ENCODE measurements at regions not wholly inside any gene's neighbourhood (a gene's known extent, or its start where the extent isn't known, plus 50 kb on each side); places are given as distances from the start of the nearest gene placed in this dataset.

DNA sequence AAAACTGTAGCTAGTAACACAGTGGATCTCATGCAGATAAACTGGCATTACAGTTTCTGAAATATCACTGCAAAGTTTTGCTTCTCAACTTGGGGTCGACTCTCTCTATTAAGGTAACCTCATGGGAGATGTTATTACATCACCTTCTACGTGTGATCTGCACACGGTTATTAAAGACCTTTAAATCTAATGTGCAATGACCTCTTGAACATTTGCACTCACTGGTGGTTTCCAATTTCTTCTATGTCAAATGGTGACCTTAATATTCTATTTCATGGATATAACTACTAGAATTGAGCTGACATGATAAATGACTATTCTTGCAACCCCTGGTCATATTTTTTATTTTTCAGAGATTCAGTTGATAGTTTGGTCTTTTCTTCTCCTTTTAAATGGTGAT, 191.3 kb downstream of the PPP1R3A start:
- POLR2A ChIA-PET, result no interaction called here
- no peak for DNase-seq (ENCODE audit: extremely low spot score)
- CTCF ChIA-PET, result no interaction called here
- no peak for TF ChIP-seq SP1 (IDR thresholded peaks at IDR 0.05)
- TF ChIP-seq HDGF (IDR thresholded peaks at IDR 0.05; ENCODE audit: borderline replicate concordance), result no peak
- no peak for TF ChIP-seq CTBP1 (IDR thresholded peaks at IDR 0.05; ENCODE audit: borderline replicate concordance)
- no peak for TF ChIP-seq SUZ12 (IDR thresholded peaks at IDR 0.05)
- no peak for TF ChIP-seq LEF1 (IDR thresholded peaks at IDR 0.05; ENCODE audit: borderline replicate concordance)
- no peak for TF ChIP-seq TARDBP (IDR thresholded peaks at IDR 0.05)
- no peak for TF ChIP-seq NFRKB (IDR thresholded peaks at IDR 0.05)
- no peak for TF ChIP-seq FOXA1 (IDR thresholded peaks at IDR 0.05)
- no peak for TF ChIP-seq ZNF384 (IDR thresholded peaks at IDR 0.05)
- no peak for TF ChIP-seq L3MBTL2 (conservative IDR thresholded peaks at IDR 0.05)
- TF ChIP-seq FOXK2 (IDR thresholded peaks at IDR 0.05), result no peak
- TF ChIP-seq, protein P1, sequence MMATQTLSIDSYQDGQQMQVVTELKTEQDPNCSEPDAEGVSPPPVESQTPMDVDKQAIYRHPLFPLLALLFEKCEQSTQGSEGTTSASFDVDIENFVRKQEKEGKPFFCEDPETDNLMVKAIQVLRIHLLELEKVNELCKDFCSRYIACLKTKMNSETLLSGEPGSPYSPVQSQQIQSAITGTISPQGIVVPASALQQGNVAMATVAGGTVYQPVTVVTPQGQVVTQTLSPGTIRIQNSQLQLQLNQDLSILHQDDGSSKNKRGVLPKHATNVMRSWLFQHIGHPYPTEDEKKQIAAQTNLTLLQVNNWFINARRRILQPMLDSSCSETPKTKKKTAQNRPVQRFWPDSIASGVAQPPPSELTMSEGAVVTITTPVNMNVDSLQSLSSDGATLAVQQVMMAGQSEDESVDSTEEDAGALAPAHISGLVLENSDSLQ (IDR thresholded peaks at IDR 0.05), result no peak
- TF ChIP-seq BHLHE40 (IDR thresholded peaks at IDR 0.05; ENCODE audit: borderline replicate concordance), result no peak
- TF ChIP-seq FOXM1 (IDR thresholded peaks at IDR 0.05; ENCODE audit: borderline replicate concordance), result no peak
- no peak for TF ChIP-seq ELF4 (IDR thresholded peaks at IDR 0.05)

DNA sequence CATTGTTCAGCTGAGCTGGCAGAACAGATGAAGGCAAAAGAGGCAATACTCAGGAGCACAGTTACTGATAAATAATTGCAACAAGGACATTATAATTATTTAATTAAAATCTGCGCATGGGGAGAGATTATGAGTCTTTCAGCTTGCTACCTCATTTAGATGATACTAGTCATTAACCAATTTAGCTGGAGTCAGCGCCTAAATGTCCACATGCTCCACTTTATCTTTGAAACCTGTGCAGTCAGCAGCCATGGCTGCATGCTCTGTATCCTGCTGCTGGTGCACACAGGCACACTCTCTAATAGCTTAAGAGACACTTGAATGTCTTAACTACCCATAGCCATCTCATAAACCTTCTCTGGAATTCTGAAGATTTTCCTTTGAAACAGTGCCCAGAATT, 196.8 kb downstream of the PPP1R3A start:
- DNase-seq (ENCODE audit: extremely low spot score), result no peak
- CTCF ChIA-PET, result no interaction called here
- TF ChIP-seq TARDBP (IDR thresholded peaks at IDR 0.05), result no peak
- no peak for TF ChIP-seq NFRKB (IDR thresholded peaks at IDR 0.05)
- no peak for TF ChIP-seq SUZ12 (IDR thresholded peaks at IDR 0.05)
- no peak for TF ChIP-seq L3MBTL2 (conservative IDR thresholded peaks at IDR 0.05)
- TF ChIP-seq BHLHE40 (IDR thresholded peaks at IDR 0.05; ENCODE audit: borderline replicate concordance), result no peak
- no peak for TF ChIP-seq LEF1 (IDR thresholded peaks at IDR 0.05; ENCODE audit: borderline replicate concordance)
- TF ChIP-seq ARNT (IDR thresholded peaks at IDR 0.05), result no peak
- TF ChIP-seq FOXK2 (IDR thresholded peaks at IDR 0.05), result no peak
- TF ChIP-seq SP1 (IDR thresholded peaks at IDR 0.05), result no peak
- no peak for TF ChIP-seq HDGF (IDR thresholded peaks at IDR 0.05; ENCODE audit: borderline replicate concordance)
- POLR2A ChIA-PET, result no interaction called here

DNA sequence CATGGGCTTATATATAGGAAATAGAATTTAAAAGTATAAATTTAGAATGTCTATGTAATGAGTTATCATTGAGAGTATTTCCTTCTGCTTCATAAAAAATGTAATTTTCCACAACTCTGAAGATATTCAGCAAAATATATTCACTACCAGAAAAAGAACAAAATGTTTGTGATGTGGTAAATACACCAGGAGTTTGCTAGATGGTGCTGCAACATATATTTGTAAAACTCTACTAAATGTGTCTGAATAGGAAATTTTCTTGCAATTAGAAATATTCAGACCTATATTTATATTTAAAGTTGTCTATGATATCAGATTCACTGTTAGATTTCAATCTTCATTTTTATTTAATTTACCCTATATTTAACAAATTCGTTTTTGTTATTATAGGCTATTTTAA, 201.1 kb downstream of the PPP1R3A start:
- no peak for DNase-seq (ENCODE audit: extremely low spot score)
- TF ChIP-seq CTBP1 (IDR thresholded peaks at IDR 0.05; ENCODE audit: borderline replicate concordance) (no peak), HDGF (IDR thresholded peaks at IDR 0.05; ENCODE audit: borderline replicate concordance) (no peak), ZNF384 (IDR thresholded peaks at IDR 0.05) (no peak), ARNT (IDR thresholded peaks at IDR 0.05) (no peak), LEF1 (IDR thresholded peaks at IDR 0.05; ENCODE audit: borderline replicate concordance) (no peak), SP1 (IDR thresholded peaks at IDR 0.05) (no peak), L3MBTL2 (conservative IDR thresholded peaks at IDR 0.05) (no peak), ELF4 (IDR thresholded peaks at IDR 0.05) (no peak), NFRKB (IDR thresholded peaks at IDR 0.05) (no peak), FOXM1 (IDR thresholded peaks at IDR 0.05; ENCODE audit: borderline replicate concordance) (no peak), SUZ12 (IDR thresholded peaks at IDR 0.05) (no peak), TARDBP (IDR thresholded peaks at IDR 0.05) (no peak), FOXA1 (IDR thresholded peaks at IDR 0.05) (no peak), FOXK2 (IDR thresholded peaks at IDR 0.05) (no peak), BHLHE40 (IDR thresholded peaks at IDR 0.05; ENCODE audit: borderline replicate concordance) (no peak)
- TF ChIP-seq, protein P1 (IDR thresholded peaks at IDR 0.05), result no peak
- POLR2A ChIA-PET, result no interaction called here
- CTCF ChIA-PET, result no interaction called here

DNA sequence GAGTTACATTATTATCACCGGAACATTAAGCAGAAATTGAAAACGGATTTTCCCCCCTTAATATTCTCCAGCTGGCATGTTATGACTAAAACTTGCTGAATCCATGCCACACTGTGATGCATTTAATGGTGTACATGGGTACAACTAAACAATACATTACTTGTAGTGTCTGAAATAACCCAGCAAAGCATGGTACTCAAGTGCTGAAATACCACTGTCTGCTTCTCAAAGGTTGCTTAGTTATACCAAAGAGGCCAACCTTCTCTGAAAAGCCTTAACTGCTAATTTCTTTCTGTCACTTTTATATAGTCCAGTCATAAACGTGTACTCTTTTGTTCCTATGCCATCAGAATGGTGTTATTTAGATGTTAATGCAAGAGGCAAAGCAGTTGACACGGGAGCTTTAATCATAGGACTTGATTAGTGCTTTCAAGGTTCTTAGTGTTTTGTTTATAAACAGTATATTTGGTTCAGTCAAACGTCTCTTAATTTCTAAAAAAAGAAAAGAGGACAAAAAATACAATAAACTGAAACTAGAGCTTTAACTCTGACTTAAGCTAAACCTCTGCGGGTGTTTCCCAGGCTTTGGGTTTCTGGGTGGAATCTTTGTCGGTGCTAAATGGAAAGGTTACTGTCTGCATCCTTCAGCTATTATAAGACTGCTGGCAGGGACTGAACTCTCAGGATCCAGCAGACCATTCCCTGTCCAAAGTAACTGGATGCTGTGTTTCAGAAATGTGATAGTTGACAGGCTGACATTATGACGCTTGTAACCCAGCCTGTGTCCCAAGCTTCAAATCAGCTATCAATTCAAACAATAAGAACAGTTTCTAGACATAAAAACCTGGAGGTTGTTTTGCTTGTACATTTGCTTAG, 202.6 kb downstream of the PPP1R3A start:
- ChIA-PET POLR2A (no interaction called here), CTCF (no interaction called here)
- no peak for DNase-seq (ENCODE audit: extremely low spot score)
- TF ChIP-seq HDGF (IDR thresholded peaks at IDR 0.05; ENCODE audit: borderline replicate concordance) (no peak), ZNF384 (IDR thresholded peaks at IDR 0.05) (no peak), ELF4 (IDR thresholded peaks at IDR 0.05) (no peak), FOXA1 (IDR thresholded peaks at IDR 0.05) (no peak), LEF1 (IDR thresholded peaks at IDR 0.05; ENCODE audit: borderline replicate concordance) (no peak), CTBP1 (IDR thresholded peaks at IDR 0.05; ENCODE audit: borderline replicate concordance) (no peak), L3MBTL2 (conservative IDR thresholded peaks at IDR 0.05) (no peak)

DNA sequence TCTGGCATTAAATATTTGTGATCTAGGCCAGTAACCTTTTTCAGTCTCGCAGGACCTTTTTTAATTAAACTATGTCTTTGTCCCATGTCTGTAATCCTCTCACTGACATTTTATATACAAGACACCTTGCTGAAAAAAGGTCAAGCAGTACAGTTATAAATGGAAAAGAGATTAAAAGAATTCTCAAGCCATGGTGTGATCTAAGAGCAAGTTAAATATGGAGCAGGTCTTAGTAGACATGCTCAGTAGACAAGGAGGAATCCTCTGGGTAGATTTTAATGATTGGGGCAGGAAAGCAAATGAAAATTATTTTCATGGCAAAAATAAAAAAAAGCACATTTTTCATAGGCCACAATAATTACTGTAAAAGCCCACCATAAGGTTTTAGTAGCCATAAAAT, 203.5 kb downstream of the PPP1R3A start:
- ChIA-PET CTCF (no interaction called here), POLR2A (no interaction called here)
- no peak for TF ChIP-seq BHLHE40 (IDR thresholded peaks at IDR 0.05; ENCODE audit: borderline replicate concordance)
- no peak for TF ChIP-seq NFRKB (IDR thresholded peaks at IDR 0.05)
- no peak for TF ChIP-seq HDGF (IDR thresholded peaks at IDR 0.05; ENCODE audit: borderline replicate concordance)
- TF ChIP-seq FOXK2 (IDR thresholded peaks at IDR 0.05), result no peak
- no peak for TF ChIP-seq LEF1 (IDR thresholded peaks at IDR 0.05; ENCODE audit: borderline replicate concordance)
- TF ChIP-seq SUZ12 (IDR thresholded peaks at IDR 0.05), result no peak
- no peak for TF ChIP-seq FOXA1 (IDR thresholded peaks at IDR 0.05)
- TF ChIP-seq, protein P1 (IDR thresholded peaks at IDR 0.05), result no peak
- no peak for TF ChIP-seq CTBP1 (IDR thresholded peaks at IDR 0.05; ENCODE audit: borderline replicate concordance)
- no peak for DNase-seq (ENCODE audit: extremely low spot score)

Data from HEK293T (cell line).